GM23338 (cell line): ENCODE measurements at regions not wholly inside any gene's neighbourhood (a gene's known extent, or its start where the extent isn't known, plus 50 kb on each side); places are given as distances from the start of the nearest gene placed in this dataset.
"Not testable (repeated sequence)": the region's sequence is repeated elsewhere in the genome, so short reads cannot be mapped to it uniquely, and the experiment has no call there.

Source experiments
- CREB1 ChIP-seq: fragments of 250-450 bp; sonication (Bioruptor Pico); IDR thresholded peaks from 2 replicates; pipeline ENCODE4 v1.5.0; 2020; ENCODE audit warnings: low read depth, mild to moderate bottlenecking, moderate library complexity
- CTCF ChIP-seq, 2 experiments: fragments of 200-600 bp in 1 of 2; sonication (generic) in 1 of 2; conservative IDR thresholded peaks; 2 replicates each; pipeline versions ENCODE4 v1.5.1 to v1.6.1; 2016 to 2017; ENCODE audit warnings: antibody characterized with exemption in 2 of 2, low read depth in 2 of 2, mild to moderate bottlenecking in 2 of 2, moderate library complexity in 1 of 2
- EZH2 ChIP-seq: fragments of 200-600 bp; sonication (generic); IDR thresholded peaks from one replicate; pipeline ENCODE4 v1.8.0; 2017; ENCODE audit warnings: antibody characterized with exemption, mild to moderate bottlenecking, low read depth; ENCODE audit not compliant: unreplicated experiment
- EZH2phosphoT487 ChIP-seq: fragments of 200-600 bp; sonication (generic); IDR thresholded peaks from one replicate; pipeline ENCODE4 v1.8.1; 2018; ENCODE audit warnings: antibody characterized with exemption; ENCODE audit not compliant: unreplicated experiment
- JUNB ChIP-seq: IDR thresholded peaks from one replicate; pipeline ENCODE4 v1.6.1; 2016; ENCODE audit warnings: antibody characterized with exemption; ENCODE audit not compliant: unreplicated experiment
- NANOG ChIP-seq: IDR thresholded peaks from 2 replicates; pipeline ENCODE4 v1.6.1; 2016; ENCODE audit warnings: antibody characterized with exemption, borderline replicate concordance
- POLR2AphosphoS5 ChIP-seq: IDR thresholded peaks from 2 replicates; pipeline ENCODE4 v1.6.1; 2016; ENCODE audit warnings: antibody characterized with exemption, low read depth
- STAT1 ChIP-seq: IDR thresholded peaks from one replicate; pipeline ENCODE4 v1.6.1; 2016; ENCODE audit warnings: antibody characterized with exemption; ENCODE audit not compliant: unreplicated experiment
- ZNF114 ChIP-seq: fragments of 250-450 bp; sonication (Bioruptor Pico); IDR thresholded peaks from 2 replicates; pipeline ENCODE4 v1.5.0; 2020; ENCODE audit warnings: mild to moderate bottlenecking, moderate library complexity
- TF ChIP-seq, protein P1 (sequence below): IDR thresholded peaks from one replicate; pipeline ENCODE4 v1.6.1; 2018; ENCODE audit warnings: antibody characterized with exemption; ENCODE audit not compliant: unreplicated experiment

DNA sequence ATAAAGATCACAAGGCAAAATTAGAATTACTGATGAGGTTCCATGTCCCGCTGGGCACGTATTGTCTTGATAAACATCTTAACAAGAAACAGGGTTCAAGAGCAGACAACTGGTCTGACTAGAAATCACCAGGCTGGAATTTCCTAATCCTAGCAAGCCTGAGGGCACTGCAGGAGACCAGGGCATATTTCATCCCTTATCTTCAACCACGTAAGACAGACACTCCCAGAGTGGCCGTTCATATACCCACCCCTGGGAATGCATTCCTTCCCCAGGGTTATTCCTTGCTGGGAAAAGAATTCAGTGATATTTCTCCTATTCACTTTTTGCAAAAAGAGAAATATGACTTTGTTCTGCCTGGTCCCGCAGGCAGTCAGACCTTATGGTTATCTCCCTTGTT is 185.4 kb upstream of the RPRM start:
- TF ChIP-seq POLR2AphosphoS5; CTCF (conservative IDR thresholded peaks at IDR 0.05; ENCODE audit: low read depth in 2 of 2); EZH2; EZH2phosphoT487; NANOG; JUNB; ZNF114 (CRISPR knock-in tag); STAT1; CREB1 (CRISPR knock-in tag): not testable (repeated sequence)
- TF ChIP-seq, protein P1, sequence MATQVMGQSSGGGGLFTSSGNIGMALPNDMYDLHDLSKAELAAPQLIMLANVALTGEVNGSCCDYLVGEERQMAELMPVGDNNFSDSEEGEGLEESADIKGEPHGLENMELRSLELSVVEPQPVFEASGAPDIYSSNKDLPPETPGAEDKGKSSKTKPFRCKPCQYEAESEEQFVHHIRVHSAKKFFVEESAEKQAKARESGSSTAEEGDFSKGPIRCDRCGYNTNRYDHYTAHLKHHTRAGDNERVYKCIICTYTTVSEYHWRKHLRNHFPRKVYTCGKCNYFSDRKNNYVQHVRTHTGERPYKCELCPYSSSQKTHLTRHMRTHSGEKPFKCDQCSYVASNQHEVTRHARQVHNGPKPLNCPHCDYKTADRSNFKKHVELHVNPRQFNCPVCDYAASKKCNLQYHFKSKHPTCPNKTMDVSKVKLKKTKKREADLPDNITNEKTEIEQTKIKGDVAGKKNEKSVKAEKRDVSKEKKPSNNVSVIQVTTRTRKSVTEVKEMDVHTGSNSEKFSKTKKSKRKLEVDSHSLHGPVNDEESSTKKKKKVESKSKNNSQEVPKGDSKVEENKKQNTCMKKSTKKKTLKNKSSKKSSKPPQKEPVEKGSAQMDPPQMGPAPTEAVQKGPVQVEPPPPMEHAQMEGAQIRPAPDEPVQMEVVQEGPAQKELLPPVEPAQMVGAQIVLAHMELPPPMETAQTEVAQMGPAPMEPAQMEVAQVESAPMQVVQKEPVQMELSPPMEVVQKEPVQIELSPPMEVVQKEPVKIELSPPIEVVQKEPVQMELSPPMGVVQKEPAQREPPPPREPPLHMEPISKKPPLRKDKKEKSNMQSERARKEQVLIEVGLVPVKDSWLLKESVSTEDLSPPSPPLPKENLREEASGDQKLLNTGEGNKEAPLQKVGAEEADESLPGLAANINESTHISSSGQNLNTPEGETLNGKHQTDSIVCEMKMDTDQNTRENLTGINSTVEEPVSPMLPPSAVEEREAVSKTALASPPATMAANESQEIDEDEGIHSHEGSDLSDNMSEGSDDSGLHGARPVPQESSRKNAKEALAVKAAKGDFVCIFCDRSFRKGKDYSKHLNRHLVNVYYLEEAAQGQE = not testable (repeated sequence)
